ENCODE measurements at regions not wholly inside any gene's neighbourhood (a gene's known extent, or its start where the extent isn't known, plus 50 kb on each side); places are given as distances from the start of the nearest gene placed in this dataset.

DNA sequence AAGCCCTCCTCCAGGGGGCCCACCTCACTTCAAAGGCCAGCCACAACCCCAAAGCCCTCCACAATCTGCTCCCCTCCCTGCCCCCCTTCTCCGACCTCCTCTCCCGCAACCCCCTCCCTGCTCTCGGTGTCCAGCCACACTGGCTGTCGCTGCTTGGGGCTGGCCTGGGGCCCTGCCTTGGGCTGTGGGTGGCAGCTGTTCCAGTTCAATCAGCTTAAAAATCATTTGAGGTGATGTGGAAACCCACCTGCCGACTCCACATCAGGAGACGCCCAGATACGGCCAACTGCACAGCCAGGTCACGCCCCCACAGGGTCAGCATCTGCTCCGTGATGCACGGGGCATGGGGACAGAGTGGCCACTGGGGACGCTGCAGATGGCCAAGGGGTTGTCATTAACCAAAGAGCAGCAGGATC lies 107.0 kb upstream of the MVB12B start:
- H3K9ac ChIP-seq (ENCODE audit: low read length): no peak overlapping the region
- no peak overlapping the region for H3K27ac ChIP-seq (ENCODE audit: low read length)
- H3K27me3 ChIP-seq (ENCODE audit: insufficient read depth, low read depth, low read length): no peaks in the 10 kb centered on the region
- H3F3A ChIP-seq (ENCODE audit: insufficient read depth, low read length, poor library complexity, severe bottlenecking): no peaks in the 10 kb centered on the region
- H3K9me2 ChIP-seq (ENCODE audit: insufficient read depth, low read length): no peaks in the 10 kb centered on the region
- H3K4me2 ChIP-seq (ENCODE audit: low read length): no peak overlapping the region
- H3K9me3 ChIP-seq (ENCODE audit: low read length): no peaks in the 10 kb centered on the region
- H3K79me2 ChIP-seq (replicated peaks; ENCODE audit: insufficient read depth, low read length): no peaks in the 10 kb centered on the region
- no peak overlapping the region for H3K4me3 ChIP-seq (ENCODE audit: low read length)
- no peak overlapping the region for H2AFZ ChIP-seq (ENCODE audit: low read depth, low read length)
- TF ChIP-seq EP300 (conservative IDR thresholded peaks at IDR 0.05; ENCODE audit: poor library complexity, severe bottlenecking): no peak
- TF ChIP-seq, protein P1, sequence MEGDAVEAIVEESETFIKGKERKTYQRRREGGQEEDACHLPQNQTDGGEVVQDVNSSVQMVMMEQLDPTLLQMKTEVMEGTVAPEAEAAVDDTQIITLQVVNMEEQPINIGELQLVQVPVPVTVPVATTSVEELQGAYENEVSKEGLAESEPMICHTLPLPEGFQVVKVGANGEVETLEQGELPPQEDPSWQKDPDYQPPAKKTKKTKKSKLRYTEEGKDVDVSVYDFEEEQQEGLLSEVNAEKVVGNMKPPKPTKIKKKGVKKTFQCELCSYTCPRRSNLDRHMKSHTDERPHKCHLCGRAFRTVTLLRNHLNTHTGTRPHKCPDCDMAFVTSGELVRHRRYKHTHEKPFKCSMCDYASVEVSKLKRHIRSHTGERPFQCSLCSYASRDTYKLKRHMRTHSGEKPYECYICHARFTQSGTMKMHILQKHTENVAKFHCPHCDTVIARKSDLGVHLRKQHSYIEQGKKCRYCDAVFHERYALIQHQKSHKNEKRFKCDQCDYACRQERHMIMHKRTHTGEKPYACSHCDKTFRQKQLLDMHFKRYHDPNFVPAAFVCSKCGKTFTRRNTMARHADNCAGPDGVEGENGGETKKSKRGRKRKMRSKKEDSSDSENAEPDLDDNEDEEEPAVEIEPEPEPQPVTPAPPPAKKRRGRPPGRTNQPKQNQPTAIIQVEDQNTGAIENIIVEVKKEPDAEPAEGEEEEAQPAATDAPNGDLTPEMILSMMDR (IDR thresholded peaks at IDR 0.05; ENCODE audit: poor library complexity, severe bottlenecking): no peak
- TF ChIP-seq, protein P2, sequence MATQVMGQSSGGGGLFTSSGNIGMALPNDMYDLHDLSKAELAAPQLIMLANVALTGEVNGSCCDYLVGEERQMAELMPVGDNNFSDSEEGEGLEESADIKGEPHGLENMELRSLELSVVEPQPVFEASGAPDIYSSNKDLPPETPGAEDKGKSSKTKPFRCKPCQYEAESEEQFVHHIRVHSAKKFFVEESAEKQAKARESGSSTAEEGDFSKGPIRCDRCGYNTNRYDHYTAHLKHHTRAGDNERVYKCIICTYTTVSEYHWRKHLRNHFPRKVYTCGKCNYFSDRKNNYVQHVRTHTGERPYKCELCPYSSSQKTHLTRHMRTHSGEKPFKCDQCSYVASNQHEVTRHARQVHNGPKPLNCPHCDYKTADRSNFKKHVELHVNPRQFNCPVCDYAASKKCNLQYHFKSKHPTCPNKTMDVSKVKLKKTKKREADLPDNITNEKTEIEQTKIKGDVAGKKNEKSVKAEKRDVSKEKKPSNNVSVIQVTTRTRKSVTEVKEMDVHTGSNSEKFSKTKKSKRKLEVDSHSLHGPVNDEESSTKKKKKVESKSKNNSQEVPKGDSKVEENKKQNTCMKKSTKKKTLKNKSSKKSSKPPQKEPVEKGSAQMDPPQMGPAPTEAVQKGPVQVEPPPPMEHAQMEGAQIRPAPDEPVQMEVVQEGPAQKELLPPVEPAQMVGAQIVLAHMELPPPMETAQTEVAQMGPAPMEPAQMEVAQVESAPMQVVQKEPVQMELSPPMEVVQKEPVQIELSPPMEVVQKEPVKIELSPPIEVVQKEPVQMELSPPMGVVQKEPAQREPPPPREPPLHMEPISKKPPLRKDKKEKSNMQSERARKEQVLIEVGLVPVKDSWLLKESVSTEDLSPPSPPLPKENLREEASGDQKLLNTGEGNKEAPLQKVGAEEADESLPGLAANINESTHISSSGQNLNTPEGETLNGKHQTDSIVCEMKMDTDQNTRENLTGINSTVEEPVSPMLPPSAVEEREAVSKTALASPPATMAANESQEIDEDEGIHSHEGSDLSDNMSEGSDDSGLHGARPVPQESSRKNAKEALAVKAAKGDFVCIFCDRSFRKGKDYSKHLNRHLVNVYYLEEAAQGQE (IDR thresholded peaks at IDR 0.05; ENCODE audit: borderline replicate concordance): no peak
- TF ChIP-seq MXI1 (conservative IDR thresholded peaks at IDR 0.05; ENCODE audit: poor library complexity, severe bottlenecking): no peak
- no peak for TF ChIP-seq POLR2AphosphoS5 (IDR thresholded peaks at IDR 0.05)
- no peak for TF ChIP-seq RAD21 (conservative IDR thresholded peaks at IDR 0.05)
- H3K36me3 ChIP-seq (ENCODE audit: insufficient read depth, low read length): no peaks in the 10 kb centered on the region
- no peaks in the 10 kb centered on the region for H4K20me1 ChIP-seq (ENCODE audit: insufficient read depth)

DNA sequence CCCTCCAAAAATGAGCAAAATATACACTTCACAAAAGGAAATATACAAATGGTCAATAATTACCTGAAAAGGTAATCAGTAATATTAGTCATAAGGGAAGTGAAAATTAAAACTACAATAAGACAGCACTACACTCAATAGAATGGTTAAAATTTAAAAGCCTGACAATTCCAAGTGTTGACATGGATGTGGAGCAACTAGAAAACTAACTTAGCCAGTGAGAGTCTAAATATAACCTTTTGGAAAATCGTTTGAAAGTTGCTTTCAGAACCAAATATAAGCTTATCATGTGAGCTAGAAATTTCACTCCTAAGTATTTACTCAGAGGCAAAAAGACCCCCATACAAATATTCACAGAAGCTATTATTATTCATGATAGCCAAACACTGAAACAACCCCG lies 105.1 kb upstream of the MVB12B start:
- no peak overlapping the region for H3K9ac ChIP-seq (ENCODE audit: low read length)
- no peak overlapping the region for H3K27ac ChIP-seq (ENCODE audit: low read length)
- TF ChIP-seq RAD21 (conservative IDR thresholded peaks at IDR 0.05): no peak
- TF ChIP-seq, protein P2 (IDR thresholded peaks at IDR 0.05; ENCODE audit: borderline replicate concordance): no peak
- no peak for TF ChIP-seq TAF1 (IDR thresholded peaks at IDR 0.05; ENCODE audit: low read depth)
- no peak for TF ChIP-seq EP300 (conservative IDR thresholded peaks at IDR 0.05; ENCODE audit: poor library complexity, severe bottlenecking)
- no peak for TF ChIP-seq EZH2 (IDR thresholded peaks at IDR 0.05; ENCODE audit: borderline replicate concordance, insufficient read depth, low read length, poor library complexity, severe bottlenecking)
- TF ChIP-seq SMC3 (conservative IDR thresholded peaks at IDR 0.05; ENCODE audit: poor library complexity): no peak
- TF ChIP-seq, protein P1 (IDR thresholded peaks at IDR 0.05; ENCODE audit: poor library complexity, severe bottlenecking): no peak
- no peak for TF ChIP-seq POLR2AphosphoS5 (IDR thresholded peaks at IDR 0.05)
- TF ChIP-seq MXI1 (conservative IDR thresholded peaks at IDR 0.05; ENCODE audit: poor library complexity, severe bottlenecking): no peak
- no peak overlapping the region for H3K4me3 ChIP-seq (ENCODE audit: low read length)
- H2AFZ ChIP-seq (ENCODE audit: low read depth, low read length): no peak overlapping the region
- H3K4me2 ChIP-seq (ENCODE audit: low read length): no peak overlapping the region
- H3K9me3 ChIP-seq (ENCODE audit: low read length): no peaks in the 10 kb centered on the region
- no peaks in the 10 kb centered on the region for H3K27me3 ChIP-seq (ENCODE audit: insufficient read depth, low read depth, low read length)
- no peaks in the 10 kb centered on the region for H3K79me2 ChIP-seq (replicated peaks; ENCODE audit: insufficient read depth, low read length)
- no peaks in the 10 kb centered on the region for H3K9me2 ChIP-seq (ENCODE audit: insufficient read depth, low read length)
- no peaks in the 10 kb centered on the region for H4K20me1 ChIP-seq (ENCODE audit: insufficient read depth)
- no peaks in the 10 kb centered on the region for H3F3A ChIP-seq (ENCODE audit: insufficient read depth, low read length, poor library complexity, severe bottlenecking)
- H3K36me3 ChIP-seq (ENCODE audit: insufficient read depth, low read length): no peaks in the 10 kb centered on the region
